ENCODE measurements at regions not wholly inside any gene's neighbourhood (a gene's known extent, or its start where the extent isn't known, plus 50 kb on each side); places are given as distances from the start of the nearest gene placed in this dataset.

DNA sequence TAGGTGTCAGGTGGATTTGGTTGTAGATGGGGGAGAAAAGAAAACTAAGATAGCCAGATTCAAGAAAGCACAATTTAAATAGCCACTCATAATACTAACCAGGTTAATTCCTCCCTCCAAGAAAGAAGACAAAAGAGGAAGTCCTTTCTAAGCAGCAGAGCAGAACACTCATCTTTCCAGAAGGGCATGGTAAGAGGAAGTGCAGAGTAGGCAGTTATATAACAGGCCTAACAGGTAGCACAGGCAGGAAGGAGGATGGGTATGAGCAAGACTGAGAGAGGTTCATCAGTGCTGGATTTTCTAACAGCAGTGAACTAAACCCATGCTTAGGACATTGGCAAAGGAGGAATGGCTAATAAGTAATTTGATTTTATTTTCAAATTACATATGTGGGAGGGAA, 517.5 kb downstream of the PLPP3 start:
- TF ChIP-seq TEAD4 (IDR thresholded peaks at IDR 0.05): no peak
- no peak for TF ChIP-seq CREB1 (IDR thresholded peaks at IDR 0.05; ENCODE audit: low read depth)
- no peak for TF ChIP-seq EGR1 (IDR thresholded peaks at IDR 0.05)
- no peak for TF ChIP-seq CEBPB (IDR thresholded peaks at IDR 0.05)
- TF ChIP-seq, protein P1, sequence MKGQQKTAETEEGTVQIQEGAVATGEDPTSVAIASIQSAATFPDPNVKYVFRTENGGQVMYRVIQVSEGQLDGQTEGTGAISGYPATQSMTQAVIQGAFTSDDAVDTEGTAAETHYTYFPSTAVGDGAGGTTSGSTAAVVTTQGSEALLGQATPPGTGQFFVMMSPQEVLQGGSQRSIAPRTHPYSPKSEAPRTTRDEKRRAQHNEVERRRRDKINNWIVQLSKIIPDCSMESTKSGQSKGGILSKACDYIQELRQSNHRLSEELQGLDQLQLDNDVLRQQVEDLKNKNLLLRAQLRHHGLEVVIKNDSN (IDR thresholded peaks at IDR 0.05): no peak
- no peak for TF ChIP-seq TCF12 (IDR thresholded peaks at IDR 0.05; ENCODE audit: low read depth)
- TF ChIP-seq, protein P2, sequence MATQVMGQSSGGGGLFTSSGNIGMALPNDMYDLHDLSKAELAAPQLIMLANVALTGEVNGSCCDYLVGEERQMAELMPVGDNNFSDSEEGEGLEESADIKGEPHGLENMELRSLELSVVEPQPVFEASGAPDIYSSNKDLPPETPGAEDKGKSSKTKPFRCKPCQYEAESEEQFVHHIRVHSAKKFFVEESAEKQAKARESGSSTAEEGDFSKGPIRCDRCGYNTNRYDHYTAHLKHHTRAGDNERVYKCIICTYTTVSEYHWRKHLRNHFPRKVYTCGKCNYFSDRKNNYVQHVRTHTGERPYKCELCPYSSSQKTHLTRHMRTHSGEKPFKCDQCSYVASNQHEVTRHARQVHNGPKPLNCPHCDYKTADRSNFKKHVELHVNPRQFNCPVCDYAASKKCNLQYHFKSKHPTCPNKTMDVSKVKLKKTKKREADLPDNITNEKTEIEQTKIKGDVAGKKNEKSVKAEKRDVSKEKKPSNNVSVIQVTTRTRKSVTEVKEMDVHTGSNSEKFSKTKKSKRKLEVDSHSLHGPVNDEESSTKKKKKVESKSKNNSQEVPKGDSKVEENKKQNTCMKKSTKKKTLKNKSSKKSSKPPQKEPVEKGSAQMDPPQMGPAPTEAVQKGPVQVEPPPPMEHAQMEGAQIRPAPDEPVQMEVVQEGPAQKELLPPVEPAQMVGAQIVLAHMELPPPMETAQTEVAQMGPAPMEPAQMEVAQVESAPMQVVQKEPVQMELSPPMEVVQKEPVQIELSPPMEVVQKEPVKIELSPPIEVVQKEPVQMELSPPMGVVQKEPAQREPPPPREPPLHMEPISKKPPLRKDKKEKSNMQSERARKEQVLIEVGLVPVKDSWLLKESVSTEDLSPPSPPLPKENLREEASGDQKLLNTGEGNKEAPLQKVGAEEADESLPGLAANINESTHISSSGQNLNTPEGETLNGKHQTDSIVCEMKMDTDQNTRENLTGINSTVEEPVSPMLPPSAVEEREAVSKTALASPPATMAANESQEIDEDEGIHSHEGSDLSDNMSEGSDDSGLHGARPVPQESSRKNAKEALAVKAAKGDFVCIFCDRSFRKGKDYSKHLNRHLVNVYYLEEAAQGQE (IDR thresholded peaks at IDR 0.05; ENCODE audit: low read depth): no peak
- no peak for TF ChIP-seq YY1 (IDR thresholded peaks at IDR 0.05; ENCODE audit: low read depth)
- no peak for TF ChIP-seq ZBTB7A (IDR thresholded peaks at IDR 0.05; ENCODE audit: low read depth)
- no peak for TF ChIP-seq RAD21 (IDR thresholded peaks at IDR 0.05; ENCODE audit: low read depth)
- TF ChIP-seq FOXM1 (IDR thresholded peaks at IDR 0.05; ENCODE audit: borderline replicate concordance, low read depth): no peak
- no peak for TF ChIP-seq NFIC (IDR thresholded peaks at IDR 0.05)
- no peak for TF ChIP-seq EP300 (IDR thresholded peaks at IDR 0.05; ENCODE audit: borderline replicate concordance)
- TF ChIP-seq TAF1 (IDR thresholded peaks at IDR 0.05; ENCODE audit: low read depth): no peak
- TF ChIP-seq, protein P3, sequence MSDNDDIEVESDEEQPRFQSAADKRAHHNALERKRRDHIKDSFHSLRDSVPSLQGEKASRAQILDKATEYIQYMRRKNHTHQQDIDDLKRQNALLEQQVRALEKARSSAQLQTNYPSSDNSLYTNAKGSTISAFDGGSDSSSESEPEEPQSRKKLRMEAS (IDR thresholded peaks at IDR 0.05): no peak

DNA sequence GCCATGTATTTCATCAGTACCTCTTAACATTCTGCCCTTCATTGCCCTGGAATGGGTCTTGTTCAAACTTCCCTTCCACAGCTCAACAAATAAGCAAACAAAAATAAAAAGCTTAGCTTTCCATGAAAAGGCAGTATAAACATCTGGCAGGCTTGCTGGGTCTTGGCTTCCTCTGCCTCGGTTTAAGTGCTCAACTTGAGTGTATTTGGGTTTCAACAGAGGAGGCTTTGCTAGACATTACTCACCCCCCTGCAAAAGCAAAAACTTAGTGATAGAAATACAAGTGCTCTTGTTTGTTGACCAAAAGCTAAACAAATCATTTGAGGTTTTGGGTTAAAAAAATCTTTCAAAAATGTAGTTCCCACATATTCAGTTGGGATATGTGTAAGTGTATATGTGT, 518.5 kb downstream of the PLPP3 start:
- TF ChIP-seq TCF12 (IDR thresholded peaks at IDR 0.05; ENCODE audit: low read depth) (no peak), CREB1 (IDR thresholded peaks at IDR 0.05; ENCODE audit: low read depth) (no peak), RAD21 (IDR thresholded peaks at IDR 0.05; ENCODE audit: low read depth) (no peak), NFIC (IDR thresholded peaks at IDR 0.05) (no peak), YY1 (IDR thresholded peaks at IDR 0.05; ENCODE audit: low read depth) (no peak)
- TF ChIP-seq, protein P2 (IDR thresholded peaks at IDR 0.05; ENCODE audit: low read depth): no peak
- TF ChIP-seq, protein P1 (IDR thresholded peaks at IDR 0.05): no peak
- TF ChIP-seq, protein P3 (IDR thresholded peaks at IDR 0.05): no peak

DNA sequence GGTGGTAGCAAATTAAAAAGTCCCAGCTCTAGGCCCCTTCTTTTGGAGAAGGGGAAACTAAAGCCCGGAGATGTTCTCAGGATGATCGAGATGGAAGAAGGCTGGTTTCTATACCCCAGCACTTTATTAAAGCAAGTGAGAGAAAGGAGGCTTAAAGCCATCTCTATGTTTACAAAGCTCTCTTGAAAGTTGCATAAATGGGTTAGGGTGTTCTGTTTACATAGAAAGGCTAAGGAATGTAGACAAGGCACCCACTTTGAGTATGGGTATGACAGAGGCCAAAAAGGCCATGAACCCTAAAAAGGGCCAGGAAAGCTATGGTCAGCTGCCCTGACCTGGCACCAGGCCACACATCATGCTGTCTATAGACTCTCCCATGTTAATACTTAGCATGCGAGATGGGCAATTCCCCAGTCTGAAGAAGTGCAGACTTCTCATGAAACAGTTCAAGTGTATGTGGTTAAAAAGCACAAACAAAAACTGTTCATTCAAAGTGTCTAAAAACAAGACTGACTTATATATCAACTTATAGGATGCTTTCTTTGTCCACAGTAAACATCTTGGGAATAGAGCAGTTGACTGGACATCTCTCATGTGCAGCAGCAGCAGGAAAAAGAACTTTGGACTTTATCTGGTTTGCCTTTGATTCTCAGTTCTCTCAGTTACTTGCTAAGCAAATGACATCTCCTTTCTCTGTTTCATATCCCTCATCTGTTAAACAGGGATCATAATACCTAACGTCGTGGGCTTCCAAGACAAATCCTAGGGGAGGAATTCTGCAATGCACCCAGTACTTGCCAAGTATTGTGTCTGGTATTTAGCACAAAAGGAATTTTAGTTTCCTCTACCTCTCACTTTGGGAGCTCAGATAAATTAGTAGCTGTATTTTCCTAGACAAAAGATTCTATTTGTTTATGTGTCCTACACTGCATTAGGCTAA, 521.6 kb downstream of the PLPP3 start:
- TF ChIP-seq, protein P3 (IDR thresholded peaks at IDR 0.05): no peak
- no peak for TF ChIP-seq TAF1 (IDR thresholded peaks at IDR 0.05; ENCODE audit: low read depth)
- no peak for TF ChIP-seq YY1 (IDR thresholded peaks at IDR 0.05; ENCODE audit: low read depth)
- no peak for TF ChIP-seq RAD21 (IDR thresholded peaks at IDR 0.05; ENCODE audit: low read depth)
- no peak for TF ChIP-seq EGR1 (IDR thresholded peaks at IDR 0.05)
- no peak for TF ChIP-seq TEAD4 (IDR thresholded peaks at IDR 0.05)
- TF ChIP-seq, protein P1 (IDR thresholded peaks at IDR 0.05): no peak

DNA sequence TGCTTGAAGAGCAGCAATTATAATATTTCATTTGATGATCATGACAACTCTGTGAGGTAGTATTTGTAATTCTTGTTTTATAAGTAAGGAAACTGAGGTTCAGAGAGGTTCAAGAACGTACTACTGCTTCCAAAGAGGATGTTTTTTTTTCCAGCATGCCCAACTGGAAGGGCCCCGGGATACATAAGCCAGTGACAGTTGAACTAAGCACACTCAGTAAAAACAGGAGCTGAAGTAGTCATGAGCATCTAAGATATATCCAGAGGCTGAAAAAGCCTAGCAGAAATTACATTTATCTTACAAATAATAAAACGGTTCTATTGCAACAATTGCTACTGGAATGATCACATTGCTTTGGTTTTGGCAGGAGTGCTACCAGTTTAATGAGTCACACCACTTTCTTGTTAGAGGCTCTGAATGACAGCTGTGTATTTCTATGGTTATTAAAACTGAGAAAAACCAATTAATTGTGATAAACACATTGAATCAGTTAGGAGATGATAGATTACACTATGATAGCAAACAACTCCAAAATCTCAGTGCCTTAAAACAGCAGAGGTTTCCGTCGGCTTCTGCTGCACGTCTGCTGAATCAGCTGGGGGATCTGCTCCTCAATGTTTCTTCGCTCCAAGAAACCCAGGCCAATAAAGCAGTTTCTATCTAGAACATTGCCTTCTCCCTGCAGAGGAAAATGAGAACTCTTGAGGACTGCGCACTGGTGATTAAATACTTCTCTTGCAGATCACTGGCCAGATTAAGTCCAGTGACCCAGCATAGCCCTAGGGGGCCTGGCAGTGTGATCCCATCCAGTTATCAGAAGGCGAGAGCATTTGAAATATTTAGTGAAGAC, 522.7 kb downstream of the PLPP3 start:
- TF ChIP-seq EGR1 (IDR thresholded peaks at IDR 0.05) (no peak), EP300 (IDR thresholded peaks at IDR 0.05; ENCODE audit: borderline replicate concordance) (no peak), ZBTB7A (IDR thresholded peaks at IDR 0.05; ENCODE audit: low read depth) (no peak)
- TF ChIP-seq, protein P2 (IDR thresholded peaks at IDR 0.05; ENCODE audit: low read depth): no peak
